Right lobe of liver (tissue), 6 donors: ENCODE measurements at regions not wholly inside any gene's neighbourhood (a gene's known extent, or its start where the extent isn't known, plus 50 kb on each side); places are given as distances from the start of the nearest gene placed in this dataset.
"Not testable (repeated sequence)": the region's sequence is repeated elsewhere in the genome, so short reads cannot be mapped to it uniquely, and the experiment has no call there.

Experiments used
- ATAC-seq, 4 donors: fragments of 200-7000 bp; cut with Tn5 transposase; one replicate each; pipeline ENCODE4 v1.9.1; 2020; ENCODE audit warnings: mild to moderate bottlenecking in 4 of 4, moderate library complexity in 4 of 4
- DNase-seq, 3 donors: peaks; one replicate each; pipeline ENCODE4 v3.0.0-alpha.2; 2020
- H3K27ac ChIP-seq, 3 donors: fragments of 200-600 bp; one replicate each; pipeline ENCODE4 v1.8.0; 2022
- H3K27me3 ChIP-seq, 2 donors: fragments of 200-600 bp; one replicate each; pipeline ENCODE4 v1.8.0; 2022
- H3K36me3 ChIP-seq, 4 donors: fragments of 200-600 bp; sonication (generic) in 1 of 4; one replicate each; pipeline versions ENCODE4 v1.5.1 to v1.8.0; 2017 to 2022; ENCODE audit warnings: control low read depth in 1 of 4
- H3K4me1 ChIP-seq, 4 donors: fragments of 200-600 bp; sonication (generic) in 1 of 4; one replicate each; pipeline versions ENCODE4 v1.5.1 to v1.8.0; 2017 to 2022; ENCODE audit warnings: control low read depth in 1 of 4
- H3K4me3 ChIP-seq, 3 donors: fragments of 200-600 bp; one replicate each; pipeline ENCODE4 v1.8.0; 2022
- H3K9me3 ChIP-seq, 4 donors: fragments of 200-600 bp; sonication (generic) in 1 of 4; one replicate each; pipeline versions ENCODE4 v1.5.1 to v1.8.0; 2017 to 2022; ENCODE audit warnings: control low read depth in 1 of 4
- CTCF ChIP-seq, 4 donors: fragments of 200-600 bp in 3 of 4; fragments of 450-650 bp in 1 of 4; IDR thresholded peaks; one replicate each; pipeline versions ENCODE4 v1.5.1 to v1.8.0; 2016 to 2022; ENCODE audit warnings: antibody characterized with exemption in 4 of 4, mild to moderate bottlenecking in 2 of 4
- POLR2A ChIP-seq: fragments of 450-650 bp; IDR thresholded peaks from one replicate; pipeline ENCODE4 v1.6.1; 2017; ENCODE audit warnings: antibody characterized with exemption, mild to moderate bottlenecking
- WGBS: methylation state at CpG from one replicate; pipeline ENCODE4 v1.1.6; 2018; ENCODE audit warnings: low coverage, low lambda C conversion rate; ENCODE audit not compliant: insufficient coverage; ENCODE audit errors: missing lambda C conversion rate; 5-methylcytosine and 5-hydroxymethylcytosine counted together
- intact Hi-C, 2 donors: fragments of 100-400 bp; cut with DNase I; formaldehyde crosslinking; loops; one replicate each; pipeline versions ENCODE4 v1.11.2 to v1.14.1; 2022
- donor health status: DM: no; HTN: yes; CAD: no.
- donor health status: DM: no; HTN: no; CAD: no.
- donor health status: DM: no; HTN: no; CAD: no.
- donor health status: DM: no; HTN: yes; CAD: no.
- donor health status: DM: no; HTN: yes; CAD: no.

- H3K27ac ChIP-seq: no peak overlapping the region
- no peak overlapping the region for H3K4me3 ChIP-seq
- intact Hi-C loops: no loop called here
- no peaks in the 10 kb centered on the region for H3K36me3 ChIP-seq
- DNase-seq: no peak
- H3K27me3 ChIP-seq: no peaks in the 10 kb centered on the region
- ATAC-seq: no peak
- H3K9me3 ChIP-seq: no peaks in the 10 kb centered on the region
- TF ChIP-seq POLR2A: no peak
- no peak for TF ChIP-seq CTCF (IDR thresholded peaks at IDR 0.05)
- H3K4me1 ChIP-seq: no peaks in the 10 kb centered on the region
These were observed 355.5 kb downstream of the LRRIQ3 start for GRCh38 chr1:73842436-73842835.

GRCh38 chr1:73839922-73840321 is 358.1 kb downstream of the LRRIQ3 start:
- DNase-seq: peak in 1 of 3 donors; percentile 19
- no peak overlapping the region for H3K4me3 ChIP-seq
- H3K9me3 ChIP-seq: no peaks in the 10 kb centered on the region
- no peaks in the 10 kb centered on the region for H3K36me3 ChIP-seq
- no peak for ATAC-seq
- TF ChIP-seq CTCF (IDR thresholded peaks at IDR 0.05): peak in 3 of 4 donors; percentile 24 to 43 (median 26)
- TF ChIP-seq POLR2A: no peak
- no peaks in the 10 kb centered on the region for H3K27me3 ChIP-seq
- intact Hi-C loops: no loop called here
- H3K27ac ChIP-seq: no peak overlapping the region
- 10% methylated on average over 4 of the region's 4 CpGs for WGBS
- H3K4me1 ChIP-seq: no peaks in the 10 kb centered on the region

GRCh38 chr1:73832276-73833181 is 365.4 kb downstream of the LRRIQ3 start:
- ATAC-seq (no peak), DNase-seq (no peak)
- Histone ChIP-seq H3K4me1 (no peaks in the 10 kb centered on the region), H3K36me3 (no peaks in the 10 kb centered on the region), H3K4me3 (no peak overlapping the region), H3K9me3 (no peaks in the 10 kb centered on the region), H3K27ac (no peak overlapping the region), H3K27me3 (no peaks in the 10 kb centered on the region)
- TF ChIP-seq CTCF (IDR thresholded peaks at IDR 0.05) (no peak), POLR2A (no peak)
- WGBS: 45% methylated on average over 5 of the region's 5 CpGs
- intact Hi-C loops: no loop called here

GRCh38 chr1:73827283-73827682 is 370.7 kb downstream of the LRRIQ3 start:
- ATAC-seq, H3K36me3 ChIP-seq, H3K4me1 ChIP-seq, H3K9me3 ChIP-seq, H3K27ac ChIP-seq, intact Hi-C loops, H3K27me3 ChIP-seq, H3K4me3 ChIP-seq, DNase-seq: not testable (repeated sequence)
- WGBS: 58% methylated on average over 3 of the region's 3 CpGs

- no peaks in the 10 kb centered on the region for H3K27me3 ChIP-seq
- H3K9me3 ChIP-seq: no peaks in the 10 kb centered on the region
- no peak for ATAC-seq
- DNase-seq: no peak
- no peaks in the 10 kb centered on the region for H3K36me3 ChIP-seq
- no peaks in the 10 kb centered on the region for H3K4me1 ChIP-seq
- WGBS: 33% methylated on average over 4 of the region's 4 CpGs
- no peak overlapping the region for H3K27ac ChIP-seq
- intact Hi-C loops: no loop called here
- TF ChIP-seq CTCF (IDR thresholded peaks at IDR 0.05) (no peak), POLR2A (no peak)
- H3K4me3 ChIP-seq: no peak overlapping the region
These were observed 373.9 kb downstream of the LRRIQ3 start for GRCh38 chr1:73824065-73824464.
